IMR-90 (cell line): ENCODE measurements at regions not wholly inside any gene's neighbourhood (a gene's known extent, or its start where the extent isn't known, plus 50 kb on each side); places are given as distances from the start of the nearest gene placed in this dataset.

Experiments
- ATAC-seq: fragments of 200-7000 bp; cut with Tn5 transposase; 2 replicates; pipeline ENCODE4 v1.9.1; 2020; ENCODE audit warnings: low read depth, mild to moderate bottlenecking, moderate library complexity
- BruUV-seq: library from RNA; stranded (reverse); fragments of 400-500 nt; replicated peaks from 2 replicates; lab custom pipeline; 2021; lab: Mats Ljungman, UMichigan
- CTCF ChIA-PET: fragments of 300-600 bp; formaldehyde crosslinking; extraction: SDS; loops from one replicate; lab custom pipeline; 2021; ENCODE audit warnings: antibody characterized with exemption; lab: Yijun Ruan, JAX
- POLR2A ChIA-PET: fragments of 300-600 bp; sonication (Branson Sonifier 250); formaldehyde crosslinking; loops from one replicate; lab custom pipeline; 2022; ENCODE audit warnings: antibody characterized with exemption; ENCODE audit not compliant: unreplicated experiment; lab: Charles Lee
- DNase-seq: peaks from one replicate; pipeline ENCODE4 v3.0.0; 2013
- H2AFZ ChIP-seq: replicated peaks from 2 replicates; pipeline ENCODE3; 2013; ENCODE audit warnings: low read length, mild to moderate bottlenecking; ENCODE audit not compliant: poor library complexity
- H2AK5ac ChIP-seq: 2 replicates; pipeline ENCODE4 v1.6.1; 2013; ENCODE audit warnings: low read depth, low read length, inconsistent platforms
- H2AK9ac ChIP-seq: replicated peaks from 2 replicates; pipeline ENCODE3; 2013; ENCODE audit warnings: mild to moderate bottlenecking, low read depth, low read length, moderate library complexity; ENCODE audit not compliant: poor library complexity
- H2BK120ac ChIP-seq: 2 replicates; pipeline ENCODE4 v1.6.1; 2013; ENCODE audit warnings: low read depth, low read length, inconsistent platforms
- H2BK15ac ChIP-seq: 3 replicates; pipeline ENCODE4 v1.6.1; 2013; ENCODE audit warnings: low read depth, low read length, inconsistent platforms
- H2BK20ac ChIP-seq: 2 replicates; pipeline ENCODE4 v1.6.1; 2013; ENCODE audit warnings: low read depth, mild to moderate bottlenecking, inconsistent platforms, low read length, moderate library complexity
- H2BK5ac ChIP-seq: 2 replicates; pipeline ENCODE4 v1.6.1; 2013; ENCODE audit warnings: mild to moderate bottlenecking, low read depth, low read length, inconsistent platforms; ENCODE audit not compliant: poor library complexity, severe bottlenecking
- H3K14ac ChIP-seq: replicated peaks from 2 replicates; pipeline ENCODE4 v1.6.1; 2013; ENCODE audit warnings: low read depth, low read length, inconsistent platforms
- H3K18ac ChIP-seq: 2 replicates; pipeline ENCODE4 v1.6.1; 2013; ENCODE audit warnings: low read depth, low read length, control low read depth
- H3K23ac ChIP-seq: 2 replicates; pipeline ENCODE4 v1.6.1; 2013; ENCODE audit warnings: low read depth, low read length, inconsistent platforms
- H3K27ac ChIP-seq: 2 replicates; pipeline ENCODE4 v1.5.1; 2013; ENCODE audit warnings: mild to moderate bottlenecking, control low read depth, low read length; ENCODE audit not compliant: insufficient read depth
- H3K27me3 ChIP-seq: 2 replicates; pipeline ENCODE4 v1.6.1; 2013; ENCODE audit warnings: low read length; ENCODE audit not compliant: control insufficient read depth, insufficient read depth
- H3K36me3 ChIP-seq: 2 replicates; pipeline ENCODE4 v1.6.1; 2013; ENCODE audit warnings: low read length, mixed read lengths; ENCODE audit not compliant: control insufficient read depth, insufficient read depth
- H3K4ac ChIP-seq: 2 replicates; pipeline ENCODE4 v1.6.1; 2013; ENCODE audit warnings: low read depth, low read length, inconsistent platforms
- H3K4me1 ChIP-seq: 2 replicates; pipeline ENCODE4 v1.6.1; 2013; ENCODE audit warnings: low read length, mixed read lengths; ENCODE audit not compliant: control insufficient read depth, insufficient read depth
- H3K4me2 ChIP-seq: 2 replicates; pipeline ENCODE4 v1.6.1; 2013; ENCODE audit warnings: low read depth, mild to moderate bottlenecking, control low read depth, low read length, moderate library complexity
- H3K4me3 ChIP-seq: 2 replicates; pipeline ENCODE4 v1.5.1; 2013; ENCODE audit warnings: low read depth, mild to moderate bottlenecking, control low read depth, low read length, moderate library complexity; ENCODE audit not compliant: insufficient read depth
- H3K56ac ChIP-seq: 2 replicates; pipeline ENCODE4 v1.6.1; 2013; ENCODE audit warnings: low read length, inconsistent platforms; ENCODE audit not compliant: insufficient read depth; ENCODE audit errors: extremely low read depth
- H3K79me1 ChIP-seq, 2 experiments: 2 replicates each; pipeline ENCODE4 v1.6.1; 2013; ENCODE audit warnings: low read length in 2 of 2, inconsistent platforms in 1 of 2, low read depth in 1 of 2
- H3K9ac ChIP-seq: 2 replicates; pipeline ENCODE4 v1.6.1; 2013; ENCODE audit warnings: low read depth, low read length, control low read depth
- H3K9me1 ChIP-seq: 2 replicates; pipeline ENCODE4 v1.6.1; 2013; ENCODE audit warnings: low read length, inconsistent platforms; ENCODE audit not compliant: insufficient read depth
- H3K9me3 ChIP-seq: 2 replicates; pipeline ENCODE4 v1.6.1; 2013; ENCODE audit warnings: low read length; ENCODE audit not compliant: control insufficient read depth, insufficient read depth
- H4K20me1 ChIP-seq: 2 replicates; pipeline ENCODE4 v1.6.1; 2013; ENCODE audit warnings: low read length, inconsistent platforms; ENCODE audit not compliant: insufficient read depth
- H4K5ac ChIP-seq: 2 replicates; pipeline ENCODE4 v1.6.1; 2013; ENCODE audit warnings: mild to moderate bottlenecking, low read depth, low read length, control low read depth
- H4K8ac ChIP-seq, 2 experiments: 2 replicates each; pipeline ENCODE4 v1.6.1; 2013; ENCODE audit warnings: low read depth in 2 of 2, low read length in 2 of 2, control low read depth in 1 of 2, inconsistent platforms in 1 of 2
- H4K91ac ChIP-seq: 2 replicates; pipeline ENCODE4 v1.6.1; 2013; ENCODE audit warnings: low read depth, low read length, inconsistent platforms; ENCODE audit not compliant: insufficient read depth
- BHLHE40 ChIP-seq: fragments of 150-350 bp; IDR thresholded peaks from 2 replicates; pipeline ENCODE4 v1.6.1; 2016; ENCODE audit warnings: mild to moderate bottlenecking, low read depth, low read length
- CEBPB ChIP-seq: IDR thresholded peaks from 2 replicates; pipeline ENCODE4 v1.6.1; 2012; ENCODE audit warnings: low read depth, low read length, improper control_type of control experiment
- ELK1 ChIP-seq: fragments of 150-350 bp; IDR thresholded peaks from 2 replicates; pipeline ENCODE4 v1.6.1; 2016; ENCODE audit warnings: low read depth, mild to moderate bottlenecking, low read length, moderate library complexity, borderline replicate concordance
- FOS ChIP-seq: fragments of 150-350 bp; IDR thresholded peaks from 2 replicates; pipeline ENCODE4 v1.6.1; 2016; ENCODE audit warnings: low read depth, low read length
- MAFK ChIP-seq: IDR thresholded peaks from 2 replicates; pipeline ENCODE4 v1.6.1; 2012; ENCODE audit warnings: low read depth, low read length, improper control_type of control experiment
- MAZ ChIP-seq: IDR thresholded peaks from 2 replicates; pipeline ENCODE4 v1.6.1; 2012; ENCODE audit warnings: low read depth, mild to moderate bottlenecking, low read length, improper control_type of control experiment, moderate library complexity, borderline replicate concordance
- NFE2L2 ChIP-seq: fragments of 150-350 bp; IDR thresholded peaks from 2 replicates; pipeline ENCODE4 v1.6.1; 2016; ENCODE audit warnings: low read depth, mild to moderate bottlenecking, low read length
- POLR2A ChIP-seq: IDR thresholded peaks from 2 replicates; pipeline ENCODE4 v1.6.1; 2012; ENCODE audit warnings: mild to moderate bottlenecking, low read depth, low read length
- RAD21 ChIP-seq: IDR thresholded peaks from 2 replicates; pipeline ENCODE4 v1.6.1; 2012; ENCODE audit warnings: low read length, improper control_type of control experiment
- RCOR1 ChIP-seq: IDR thresholded peaks from 2 replicates; pipeline ENCODE4 v1.6.1; 2012; ENCODE audit warnings: mild to moderate bottlenecking, low read length, improper control_type of control experiment; ENCODE audit not compliant: insufficient replicate concordance
- RFX5 ChIP-seq: IDR thresholded peaks from 2 replicates; pipeline ENCODE4 v1.8.0; 2012; ENCODE audit warnings: low read depth, mild to moderate bottlenecking, low read length, moderate library complexity
- SMC3 ChIP-seq: fragments of 150-350 bp; IDR thresholded peaks from 2 replicates; pipeline ENCODE4 v1.6.1; 2016; ENCODE audit warnings: low read depth, mild to moderate bottlenecking, antibody characterized with exemption, low read length, moderate library complexity
- USF2 ChIP-seq: fragments of 150-350 bp; IDR thresholded peaks from 2 replicates; pipeline ENCODE4 v1.6.1; 2017; ENCODE audit warnings: mild to moderate bottlenecking, antibody characterized with exemption, low read length, low read depth
- WGBS, 2 experiments: methylation state at CpG; one replicate each; pipeline versions ENCODE4 v1.1.5 to v1.1.7; 2013; ENCODE audit warnings: missing lambda C conversion rate in 2 of 2; ENCODE audit not compliant: insufficient read length in 1 of 2; ENCODE audit errors: extremely low coverage in 2 of 2; 5-methylcytosine and 5-hydroxymethylcytosine counted together
- dilution Hi-C: fragments of 300-500 bp; cut with HindIII; formaldehyde crosslinking; loops from one replicate; pipeline ENCODE4 v1.14.3; 2018; ENCODE audit warnings: low sequenced_read_pairs; ENCODE audit not compliant: unreplicated experiment
- in situ Hi-C: fragments of 300-500 bp; cut with MboI; formaldehyde crosslinking; loops from 3 replicates; pipeline ENCODE4 v1.14.3; 2019; ENCODE audit warnings: low sequenced_read_pairs, inconsistent platforms, mixed read lengths
- intact Hi-C: fragments of 100-400 bp; cut with micrococcal nuclease; formaldehyde crosslinking; loops from 2 replicates; pipeline ENCODE4 v1.10.0; 2022

GRCh38 chr2:128591861-128592822, 273.5 kb upstream of the HS6ST1 start (continued):
- TF ChIP-seq POLR2A: no peak
- TF ChIP-seq NFE2L2: no peak
- TF ChIP-seq SMC3: no peak
- no peak for TF ChIP-seq USF2
- TF ChIP-seq MAZ: no peak

- no peaks in the 10 kb centered on the region for H3K9me1 ChIP-seq
- no peak overlapping the region for H4K8ac ChIP-seq
- DNase-seq (no peak), ATAC-seq (no peak)
- no peak overlapping the region for H2AFZ ChIP-seq
- H2BK15ac ChIP-seq: no peak overlapping the region
- H3K23ac ChIP-seq: no peak overlapping the region
- H2AK5ac ChIP-seq: no peak overlapping the region
- no peaks in the 10 kb centered on the region for H3K79me1 ChIP-seq
- CTCF ChIA-PET: no interaction called here
- H3K9me3 ChIP-seq: no peaks in the 10 kb centered on the region
- H3K14ac ChIP-seq: no peak overlapping the region
- no peak overlapping the region for H3K56ac ChIP-seq
- in situ Hi-C loops: no loop called here
- H3K4me1 ChIP-seq: no peaks in the 10 kb centered on the region
- H3K18ac ChIP-seq: no peak overlapping the region
- H2BK5ac ChIP-seq: no peak overlapping the region
- H2BK20ac ChIP-seq: no peak overlapping the region
- H3K4me3 ChIP-seq: no peak overlapping the region
- no TSS peak for BruUV-seq
- intact Hi-C loops: no loop called here
- dilution Hi-C loops: no loop called here
- no peak overlapping the region for H3K9ac ChIP-seq
- no peak overlapping the region for H4K91ac ChIP-seq
- no peak overlapping the region for H3K4ac ChIP-seq
- no peak overlapping the region for H3K27ac ChIP-seq
- H2AK9ac ChIP-seq: no peak overlapping the region
- H3K36me3 ChIP-seq: no peaks in the 10 kb centered on the region
- no peak overlapping the region for H4K5ac ChIP-seq
- no peak overlapping the region for H3K4me2 ChIP-seq
- peaks cover 2% of the 10 kb centered on the region; the same call in 1 of the 2 replicates for H3K27me3 ChIP-seq
- POLR2A ChIA-PET: no interaction called here
- no peak overlapping the region for H2BK120ac ChIP-seq
- no CpG with 5 or more reads among the region's 3 CpGs for WGBS, 2 experiments
- H4K20me1 ChIP-seq: no peaks in the 10 kb centered on the region
- no peak for TF ChIP-seq RAD21
- no peak for TF ChIP-seq MAZ
- no peak for TF ChIP-seq USF2
- no peak for TF ChIP-seq FOS
- no peak for TF ChIP-seq RFX5
- no peak for TF ChIP-seq NFE2L2
- TF ChIP-seq POLR2A: no peak
- TF ChIP-seq SMC3: no peak
- TF ChIP-seq MAFK: no peak
- TF ChIP-seq ELK1: no peak
- no peak for TF ChIP-seq BHLHE40
- no peak for TF ChIP-seq RCOR1
- no peak for TF ChIP-seq CEBPB
Measured at GRCh38 chr2:128593518-128593878, 274.8 kb upstream of the HS6ST1 start.
